HCEC 1CT (cell line): ENCODE measurements at regions not wholly inside any gene's neighbourhood (a gene's known extent, or its start where the extent isn't known, plus 50 kb on each side); places are given as distances from the start of the nearest gene placed in this dataset.
A peak's percentile ranks its signal among the peaks of the same experiment; 100 is the strongest.

Source experiments
- DNase-seq: peaks from one replicate; pipeline ENCODE4 v3.0.0-alpha.2; 2017

DNA sequence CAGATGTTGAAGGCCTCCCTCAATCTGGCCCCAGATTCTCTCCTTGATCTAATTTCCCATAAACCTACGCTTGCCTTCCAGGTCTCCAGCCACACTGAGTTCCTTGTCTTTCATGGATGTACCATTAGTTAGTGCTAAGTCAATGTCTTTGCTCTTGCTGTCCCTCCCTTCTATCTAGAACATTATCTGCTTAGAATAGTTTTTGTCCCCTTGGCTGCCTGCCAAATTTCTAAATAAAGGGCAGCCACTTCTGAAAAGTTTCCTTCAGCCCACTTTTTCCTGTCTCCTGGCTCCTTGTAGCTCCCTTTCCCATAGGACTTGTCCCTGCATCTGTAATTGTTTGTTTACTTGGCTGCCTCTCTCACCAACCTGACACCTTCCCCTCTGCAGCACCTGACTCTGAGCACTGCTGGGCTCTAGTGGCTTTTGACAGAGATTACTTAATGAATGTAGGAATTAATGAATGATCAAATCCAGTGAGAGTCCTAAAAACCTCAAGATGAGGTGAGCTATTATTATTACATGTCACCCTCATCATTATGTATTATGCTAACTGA lies 58.3 kb downstream of the CXCL12 start:
- DNase-seq: no peak

GRCh38 chr10:44325596-44326307 lies 59.1 kb downstream of the CXCL12 start:
- no peak for DNase-seq

- no peak for DNase-seq
Measured at GRCh38 chr10:44325157-44325556, 59.7 kb downstream of the CXCL12 start.

DNA sequence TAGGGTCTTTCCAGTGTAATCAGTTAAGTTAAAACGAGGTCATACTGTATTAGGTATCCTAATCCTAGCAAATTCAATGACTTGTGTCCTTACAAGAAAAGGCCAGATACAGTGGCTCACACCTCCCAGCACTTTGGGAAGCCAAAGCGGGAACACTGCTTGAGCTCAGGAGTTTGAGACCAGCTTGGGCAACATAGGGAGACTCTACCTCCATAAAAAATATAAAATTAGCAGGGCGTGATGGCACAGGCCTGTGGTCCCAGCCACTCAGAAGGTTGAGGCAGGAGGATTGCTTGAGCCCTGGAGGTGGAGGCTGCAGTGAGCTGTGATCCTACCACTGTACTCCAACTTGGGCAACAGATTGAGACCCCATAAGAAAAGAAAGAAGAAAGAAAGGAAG lies 61.1 kb downstream of the CXCL12 start:
- no peak for DNase-seq

- DNase-seq: no peak
Measured at GRCh38 chr10:44322137-44322536, 62.8 kb downstream of the CXCL12 start.

GRCh38 chr10:44320756-44321155 lies 64.1 kb downstream of the CXCL12 start:
- no peak for DNase-seq

DNA sequence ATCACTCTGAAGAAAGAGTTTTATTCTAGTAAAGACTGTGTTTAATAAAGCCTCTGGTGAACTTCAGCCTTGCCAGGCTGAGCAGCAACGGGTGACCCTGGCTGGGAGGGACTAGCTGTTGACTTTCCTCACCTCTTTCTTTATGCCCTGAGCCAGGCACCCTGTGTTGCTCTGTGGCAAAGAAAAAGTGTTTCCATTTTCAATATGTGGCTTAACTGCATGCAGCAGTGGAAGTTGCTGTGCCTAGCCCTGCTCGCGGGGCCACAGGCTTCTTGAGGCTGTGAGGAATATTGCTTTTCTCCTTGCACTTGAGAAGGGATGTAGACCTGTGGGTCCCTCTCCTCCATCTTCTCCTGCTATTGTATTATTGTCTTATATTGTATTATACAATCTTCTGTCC lies 67.0 kb downstream of the CXCL12 start:
- DNase-seq: no peak

DNA sequence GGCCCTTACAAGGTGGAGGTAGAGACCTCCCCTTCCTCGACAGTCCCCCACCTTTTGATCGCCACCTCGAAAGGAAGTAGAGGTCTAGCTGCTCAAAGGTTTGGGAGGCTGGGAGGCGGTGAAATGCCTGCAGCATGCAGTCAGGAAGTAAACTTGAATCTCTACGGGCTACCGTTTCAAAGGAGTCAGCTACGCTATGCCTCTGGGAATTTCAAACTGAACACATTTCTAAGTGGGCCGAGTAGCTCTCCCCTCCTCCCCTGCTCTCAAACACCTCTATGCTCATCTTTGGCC lies 68.0 kb downstream of the CXCL12 start:
- DNase-seq: no peak

DNA sequence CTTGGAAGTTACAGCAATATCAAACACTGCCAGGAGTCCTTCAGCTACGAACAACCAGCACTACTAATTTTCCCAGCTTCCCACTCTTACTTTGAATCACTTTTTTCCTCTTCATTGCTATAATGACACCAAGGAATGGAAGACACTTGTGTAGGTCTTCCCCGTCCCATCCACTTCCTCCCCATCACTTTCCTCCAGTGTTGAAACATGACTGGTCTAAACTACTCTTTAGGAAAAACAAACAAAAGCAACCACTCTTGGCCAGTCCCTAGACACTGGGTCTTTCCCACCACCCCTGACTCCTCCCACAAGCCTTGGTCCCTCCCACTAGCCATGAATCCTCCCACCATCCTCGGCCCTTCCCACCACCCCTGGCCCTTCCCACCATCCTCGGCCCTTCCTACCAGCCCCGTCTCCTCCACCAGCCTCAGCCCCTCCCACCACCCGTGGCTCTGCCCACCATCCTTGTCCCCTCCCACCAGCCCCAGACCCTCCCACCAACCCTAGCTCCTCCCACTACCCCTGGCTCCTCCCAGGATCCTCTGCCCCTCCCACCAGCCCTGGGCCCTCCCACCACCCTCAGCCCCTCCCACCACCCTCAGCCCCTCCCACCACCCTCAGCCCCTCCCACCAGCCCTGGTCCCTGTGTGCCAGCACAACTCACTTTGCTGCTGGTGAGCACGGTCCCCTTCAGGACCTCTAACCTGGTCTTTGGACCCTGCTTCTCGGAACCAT lies 68.5 kb downstream of the CXCL12 start:
- no peak for DNase-seq

DNA sequence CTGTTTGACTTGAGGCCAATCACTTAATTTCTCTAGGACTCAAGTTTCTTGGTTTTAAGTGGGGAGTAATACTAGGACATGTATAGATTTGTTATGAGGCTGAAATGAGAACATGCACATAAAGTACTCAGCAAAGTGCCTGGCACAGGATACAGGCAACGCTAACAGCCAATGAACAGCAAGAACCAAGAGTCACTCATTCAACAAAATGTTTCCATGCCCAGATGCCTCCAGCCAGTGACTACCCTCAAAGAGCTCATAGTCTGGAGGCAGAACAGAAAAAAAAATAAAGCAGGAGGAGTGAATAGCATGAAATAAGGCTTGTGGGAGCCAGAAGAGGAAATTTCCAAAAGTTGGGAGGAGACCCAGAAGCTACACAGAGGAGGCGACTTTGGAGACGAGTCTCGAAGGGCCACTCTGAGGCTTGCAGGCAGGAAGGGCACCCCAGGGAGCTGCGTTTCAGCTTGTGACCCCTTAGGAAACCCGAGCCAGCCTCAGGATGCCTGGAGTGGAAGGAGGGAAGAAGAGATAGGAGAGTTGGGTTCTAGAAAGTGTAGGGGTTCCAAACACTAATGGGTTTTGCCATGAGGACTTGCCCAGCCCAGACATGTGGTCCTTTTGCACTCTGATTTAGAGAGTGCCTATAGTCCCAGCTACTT lies 70.0 kb downstream of the CXCL12 start:
- DNase-seq: no peak

GRCh38 chr10:44313761-44314165 lies 71.1 kb downstream of the CXCL12 start:
- no peak for DNase-seq

GRCh38 chr10:44312401-44312800 lies 72.5 kb downstream of the CXCL12 start:
- no peak for DNase-seq

GRCh38 chr10:44311563-44312051 lies 73.3 kb downstream of the CXCL12 start:
- DNase-seq: no peak

GRCh38 chr10:44310762-44311562 lies 73.9 kb downstream of the CXCL12 start:
- DNase-seq: peak; percentile 4

- DNase-seq: no peak
Measured at GRCh38 chr10:44309939-44310761, 74.7 kb downstream of the CXCL12 start.

DNA sequence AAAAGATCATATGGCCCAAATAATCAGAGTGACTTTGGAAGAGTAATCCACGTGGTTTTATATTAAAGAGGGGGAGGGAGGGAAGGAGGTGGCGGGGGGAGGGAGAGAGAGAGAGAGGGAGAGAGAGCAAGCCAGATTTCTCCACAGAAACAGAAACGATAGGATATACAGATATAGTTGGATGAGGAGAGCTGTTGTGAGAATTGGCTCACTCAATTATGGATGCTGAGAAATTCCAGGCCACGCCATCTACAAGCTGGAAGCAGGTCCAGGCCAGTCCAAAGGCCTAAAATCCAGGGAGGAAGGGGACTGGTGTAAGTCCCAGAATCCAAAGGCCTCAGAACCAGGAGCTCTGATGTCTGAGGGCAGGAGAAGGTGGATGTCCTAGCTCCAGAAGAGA lies 75.5 kb downstream of the CXCL12 start:
- DNase-seq: no peak

GRCh38 chr10:44308935-44309334 lies 76.0 kb downstream of the CXCL12 start:
- DNase-seq: no peak

DNA sequence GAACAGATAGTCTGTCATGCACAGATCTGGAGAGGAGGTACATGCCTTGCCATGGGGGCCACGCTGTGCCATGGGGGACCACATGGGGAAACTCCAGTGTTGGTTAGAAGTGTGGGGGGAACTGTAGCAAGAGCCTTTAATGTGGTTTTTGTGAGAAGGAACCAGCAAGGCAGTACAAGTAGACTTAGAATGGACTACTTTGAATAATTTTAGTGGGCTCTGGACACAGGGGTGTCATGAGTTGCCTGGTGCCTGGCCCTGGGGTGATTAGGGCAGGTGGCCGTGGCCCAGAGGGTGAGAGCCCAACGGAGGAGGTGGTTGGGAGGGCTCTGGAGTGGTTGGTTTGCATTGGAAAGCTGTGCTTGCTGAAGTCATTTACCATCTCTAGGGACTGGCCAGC lies 77.2 kb downstream of the CXCL12 start:
- DNase-seq: no peak

DNA sequence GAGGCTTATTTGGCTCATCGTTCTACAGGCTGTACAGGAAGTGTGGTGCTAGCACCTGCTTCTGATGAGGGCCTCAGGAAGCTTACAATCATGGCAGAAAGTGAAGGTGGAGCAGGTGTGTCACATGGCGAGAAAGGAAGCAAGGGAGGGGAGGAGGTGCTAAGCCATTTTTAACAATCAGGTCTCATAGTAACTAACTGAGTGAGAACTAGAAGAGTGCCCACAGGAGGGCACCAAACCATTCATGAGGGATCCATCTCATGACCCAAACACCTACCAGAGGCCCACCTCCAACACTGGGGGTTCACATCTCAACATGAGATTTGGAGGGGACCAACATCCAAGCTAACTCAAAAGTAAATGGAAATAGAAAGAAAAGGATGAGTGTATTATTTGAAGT lies 78.1 kb downstream of the CXCL12 start:
- no peak for DNase-seq

- DNase-seq: no peak
Measured at GRCh38 chr10:44306147-44306710, 78.7 kb downstream of the CXCL12 start.

GRCh38 chr10:44301781-44302355 lies 83.0 kb downstream of the CXCL12 start:
- DNase-seq: no peak
